ENCODE measurements at regions not wholly inside any gene's neighbourhood (a gene's known extent, or its start where the extent isn't known, plus 50 kb on each side); places are given as distances from the start of the nearest gene placed in this dataset.
A peak's percentile ranks its signal among the peaks of the same experiment; 100 is the strongest.

DNA sequence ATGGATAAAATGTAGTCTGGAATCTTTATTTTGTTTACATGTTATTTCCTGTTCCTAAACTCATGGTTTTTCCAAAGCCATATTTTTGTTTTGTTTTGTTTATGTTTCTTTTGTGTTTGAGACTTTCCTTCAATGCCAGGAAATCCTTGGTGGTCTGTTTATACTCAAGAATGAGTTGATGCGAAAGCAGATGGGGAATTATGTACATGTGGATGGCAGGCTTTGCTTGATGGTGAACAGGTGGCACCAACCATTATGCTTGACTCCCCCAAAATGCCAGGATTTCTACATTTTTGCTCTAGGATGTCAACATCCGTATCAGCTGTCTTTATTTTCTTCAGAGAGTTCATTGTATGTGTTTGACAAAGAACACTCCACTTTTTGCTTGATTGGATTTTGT is 448.5 kb downstream of the PRDM2 start:
- no peak overlapping the region for H3K4me3 ChIP-seq (ENCODE audit: low read depth, low read length)

DNA sequence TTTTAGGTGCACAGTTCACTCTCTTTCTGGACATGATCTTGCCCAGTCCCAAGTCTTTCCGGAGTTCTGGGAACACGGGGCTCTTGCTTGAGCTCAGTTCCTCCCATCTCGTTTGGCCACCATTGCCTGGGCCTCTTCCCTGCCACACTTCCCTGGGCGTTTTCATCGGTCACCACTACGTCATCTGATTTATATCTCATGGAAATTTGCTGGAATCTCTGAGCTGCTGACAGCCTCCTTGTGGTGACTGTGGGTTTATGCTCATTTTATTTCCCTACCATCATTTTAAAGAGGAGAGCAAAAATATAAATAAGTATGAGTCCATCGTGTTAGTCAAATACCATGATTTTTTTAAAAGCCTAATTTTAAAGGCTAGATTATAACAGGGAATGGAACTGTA is 449.1 kb upstream of the KAZN start:
- in situ Hi-C loops (cut with HindIII; ENCODE audit: low sequenced_read_pairs), result no loop called here
- no peak for DNase-seq (ENCODE audit: low read depth)
- TF ChIP-seq, protein P1, sequence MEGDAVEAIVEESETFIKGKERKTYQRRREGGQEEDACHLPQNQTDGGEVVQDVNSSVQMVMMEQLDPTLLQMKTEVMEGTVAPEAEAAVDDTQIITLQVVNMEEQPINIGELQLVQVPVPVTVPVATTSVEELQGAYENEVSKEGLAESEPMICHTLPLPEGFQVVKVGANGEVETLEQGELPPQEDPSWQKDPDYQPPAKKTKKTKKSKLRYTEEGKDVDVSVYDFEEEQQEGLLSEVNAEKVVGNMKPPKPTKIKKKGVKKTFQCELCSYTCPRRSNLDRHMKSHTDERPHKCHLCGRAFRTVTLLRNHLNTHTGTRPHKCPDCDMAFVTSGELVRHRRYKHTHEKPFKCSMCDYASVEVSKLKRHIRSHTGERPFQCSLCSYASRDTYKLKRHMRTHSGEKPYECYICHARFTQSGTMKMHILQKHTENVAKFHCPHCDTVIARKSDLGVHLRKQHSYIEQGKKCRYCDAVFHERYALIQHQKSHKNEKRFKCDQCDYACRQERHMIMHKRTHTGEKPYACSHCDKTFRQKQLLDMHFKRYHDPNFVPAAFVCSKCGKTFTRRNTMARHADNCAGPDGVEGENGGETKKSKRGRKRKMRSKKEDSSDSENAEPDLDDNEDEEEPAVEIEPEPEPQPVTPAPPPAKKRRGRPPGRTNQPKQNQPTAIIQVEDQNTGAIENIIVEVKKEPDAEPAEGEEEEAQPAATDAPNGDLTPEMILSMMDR (IDR thresholded peaks at IDR 0.05; ENCODE audit: low read depth, low read length, missing control alignments), result peak; percentile 38
- H3K4me3 ChIP-seq (ENCODE audit: low read depth, low read length), result no peak overlapping the region

More for the DNA sequence above, 448.5 kb downstream of the PRDM2 start:
- in situ Hi-C loops (cut with HindIII; ENCODE audit: low sequenced_read_pairs), result no loop called here
- TF ChIP-seq, protein P1 (IDR thresholded peaks at IDR 0.05; ENCODE audit: low read depth, low read length, missing control alignments), result no peak
- no peak for DNase-seq (ENCODE audit: low read depth)

DNA sequence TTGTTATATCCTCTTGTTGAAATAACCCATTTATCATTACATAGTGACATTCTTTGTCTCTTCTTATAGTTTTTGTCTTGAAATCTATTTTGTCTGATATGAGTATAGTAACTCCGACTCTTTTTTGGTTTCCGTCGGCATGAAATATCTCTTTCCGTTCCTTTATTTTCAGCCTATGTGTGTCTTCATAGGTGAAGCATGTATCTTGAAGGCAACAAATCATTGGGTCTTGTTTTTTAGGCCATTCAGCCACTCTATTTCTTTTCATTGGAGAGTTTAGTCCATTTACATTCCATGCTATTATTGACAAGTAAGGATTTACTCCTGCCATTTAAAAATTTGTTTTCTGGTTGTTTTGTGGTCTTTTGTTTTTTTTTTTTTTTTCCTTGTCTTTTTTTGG is 441.9 kb upstream of the KAZN start:
- in situ Hi-C loops (cut with HindIII; ENCODE audit: low sequenced_read_pairs), result no loop called here

DNA sequence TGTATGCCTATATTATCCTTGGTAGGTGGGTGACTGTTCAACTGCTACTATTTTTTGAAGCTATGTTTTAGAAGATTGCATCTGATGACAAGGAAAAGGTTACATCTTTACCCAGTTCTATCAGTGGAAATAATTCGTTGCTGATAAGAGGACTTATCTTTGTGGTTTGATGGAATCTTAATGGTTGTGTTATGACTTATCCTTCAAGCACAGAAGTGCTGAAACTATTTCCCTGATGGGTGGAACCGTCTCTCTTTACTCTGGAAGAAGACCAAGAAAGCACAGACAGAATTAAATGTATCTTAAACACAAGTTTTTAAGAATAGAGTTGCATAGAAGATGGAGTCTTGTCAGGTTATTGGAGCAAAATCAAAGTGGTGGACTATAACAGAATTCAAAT is 437.7 kb upstream of the KAZN start:
- TF ChIP-seq, protein P1 (IDR thresholded peaks at IDR 0.05; ENCODE audit: low read depth, low read length, missing control alignments), result no peak
- in situ Hi-C loops (cut with HindIII; ENCODE audit: low sequenced_read_pairs), result no loop called here
- no peak overlapping the region for H3K4me3 ChIP-seq (ENCODE audit: low read depth, low read length)
- DNase-seq (ENCODE audit: low read depth), result no peak

More for the DNA sequence above, 441.9 kb upstream of the KAZN start:
- DNase-seq (ENCODE audit: low read depth), result no peak
- TF ChIP-seq, protein P1 (IDR thresholded peaks at IDR 0.05; ENCODE audit: low read depth, low read length, missing control alignments), result no peak
- H3K4me3 ChIP-seq (ENCODE audit: low read depth, low read length), result no peak overlapping the region

DNA sequence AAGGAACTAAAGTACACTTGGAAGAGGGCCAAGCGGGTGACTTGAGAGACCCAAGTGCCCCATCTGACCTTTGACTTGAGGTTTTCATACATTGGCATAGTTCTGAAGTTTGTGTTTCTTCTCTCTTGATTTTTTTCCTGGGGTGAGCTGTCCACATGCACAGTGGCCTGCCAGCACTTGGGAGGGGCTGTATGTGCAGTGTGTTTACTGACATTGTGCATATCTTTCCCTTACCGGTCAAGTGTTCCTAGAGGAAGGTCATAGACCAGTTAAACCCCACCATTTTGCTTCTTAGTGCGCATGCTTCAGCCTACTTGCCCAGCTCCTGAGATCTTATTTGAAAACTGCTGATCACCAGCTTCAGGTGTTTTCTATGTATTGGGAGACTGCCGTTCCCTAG is 435.2 kb upstream of the KAZN start:
- in situ Hi-C loops (cut with HindIII; ENCODE audit: low sequenced_read_pairs), result no loop called here
- TF ChIP-seq, protein P1 (IDR thresholded peaks at IDR 0.05; ENCODE audit: low read depth, low read length, missing control alignments), result no peak
- no peak for DNase-seq (ENCODE audit: low read depth)
- H3K4me3 ChIP-seq (ENCODE audit: low read depth, low read length), result no peak overlapping the region

DNA sequence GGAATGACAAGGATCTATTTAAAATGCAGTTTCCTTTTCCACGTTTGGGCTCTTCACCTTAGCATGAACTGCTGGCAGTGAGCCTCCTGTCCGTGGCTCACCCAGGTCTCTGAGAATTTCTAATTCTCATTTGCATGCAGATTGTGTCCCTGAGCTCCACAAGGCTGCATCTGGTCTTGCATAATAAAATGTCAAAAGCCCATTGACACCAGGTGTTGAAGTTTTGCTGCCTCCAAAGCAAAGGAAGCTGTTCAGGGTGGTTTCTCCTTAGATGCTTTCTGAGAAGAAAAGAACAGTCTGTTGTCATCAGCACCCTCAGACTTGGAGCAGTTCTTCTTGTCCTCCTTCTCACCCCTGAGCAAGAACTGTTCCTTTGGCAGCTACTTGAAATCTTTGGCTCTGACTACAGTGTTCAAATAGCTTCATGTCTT is 433.1 kb upstream of the KAZN start:
- TF ChIP-seq, protein P1 (IDR thresholded peaks at IDR 0.05; ENCODE audit: low read depth, low read length, missing control alignments), result no peak
- no peak overlapping the region for H3K4me3 ChIP-seq (ENCODE audit: low read depth, low read length)
- no peak for DNase-seq (ENCODE audit: low read depth)
- in situ Hi-C loops (cut with HindIII; ENCODE audit: low sequenced_read_pairs), result no loop called here

DNA sequence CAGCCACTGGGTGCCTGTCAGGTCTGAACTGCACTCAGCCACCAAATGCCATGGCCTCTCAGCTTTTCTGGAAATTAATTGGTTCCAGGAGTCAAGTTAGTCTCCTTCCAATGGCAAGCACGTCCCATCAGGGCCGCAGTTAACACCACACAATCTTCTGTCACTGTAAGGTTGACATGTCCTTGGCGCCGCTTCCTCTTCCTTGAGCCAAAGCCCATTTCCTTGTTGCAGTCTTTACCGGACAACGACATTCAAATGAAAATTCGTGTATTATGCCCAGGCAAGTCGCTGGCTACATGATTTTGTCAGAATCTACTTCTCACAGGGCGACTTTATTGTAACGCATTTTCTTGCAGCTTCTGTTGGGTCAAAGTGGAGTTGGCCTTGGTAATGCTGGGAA is 430.6 kb upstream of the KAZN start:
- TF ChIP-seq, protein P1 (IDR thresholded peaks at IDR 0.05; ENCODE audit: low read depth, low read length, missing control alignments), result no peak
- in situ Hi-C loops (cut with HindIII; ENCODE audit: low sequenced_read_pairs), result no loop called here
- H3K4me3 ChIP-seq (ENCODE audit: low read depth, low read length), result no peak overlapping the region
- no peak for DNase-seq (ENCODE audit: low read depth)
